D721Med (cell line): ENCODE measurements at regions not wholly inside any gene's neighbourhood (a gene's known extent, or its start where the extent isn't known, plus 50 kb on each side); places are given as distances from the start of the nearest gene placed in this dataset.

ENCODE experiments used
- DNase-seq: peaks from one replicate; pipeline ENCODE4 v3.0.0; 2011; ENCODE audit warnings: low spot score; ENCODE audit not compliant: insufficient read length
- FAIRE-seq: peaks from 2 replicates; lab custom pipeline; 2011; peaks lifted over from hg19 to GRCh38; lab: Jason Lieb, UNC
- CTCF ChIP-seq: IDR thresholded peaks from 2 replicates; pipeline ENCODE4 v1.5.1; 2012; ENCODE audit warnings: mild to moderate bottlenecking, control low read depth; ENCODE audit not compliant: insufficient read depth; ENCODE audit errors: missing control alignments

GRCh38 chr6:156254240-156254639 lies 522.9 kb upstream of the ARID1B start:
- FAIRE-seq (no peak), DNase-seq (no peak)

GRCh38 chr6:156250593-156250992 lies 526.6 kb upstream of the ARID1B start:
- TF ChIP-seq CTCF, result no peak
- DNase-seq, result no peak
- no peak for FAIRE-seq

More at GRCh38 chr6:156254240-156254639, 522.9 kb upstream of the ARID1B start:
- no peak for TF ChIP-seq CTCF

GRCh38 chr6:156242206-156242605 lies 535.0 kb upstream of the ARID1B start:
- FAIRE-seq (peak; percentile 80), DNase-seq (no peak)
- TF ChIP-seq CTCF, result no peak

- FAIRE-seq (no peak), DNase-seq (no peak)
- no peak for TF ChIP-seq CTCF
These were observed 546.0 kb upstream of the ARID1B start for GRCh38 chr6:156231026-156231765.

GRCh38 chr6:156219973-156220372 lies 557.2 kb upstream of the ARID1B start:
- DNase-seq (no peak), FAIRE-seq (no peak)
- no peak for TF ChIP-seq CTCF

GRCh38 chr6:156205678-156206077 lies 571.5 kb upstream of the ARID1B start:
- no peak for FAIRE-seq
- no peak for TF ChIP-seq CTCF
- no peak for DNase-seq

GRCh38 chr6:156199182-156199581 lies 578.0 kb upstream of the ARID1B start:
- no peak for TF ChIP-seq CTCF
- no peak for DNase-seq
- no peak for FAIRE-seq
